HG03432 (cell line): ENCODE measurements at regions not wholly inside any gene's neighbourhood (a gene's known extent, or its start where the extent isn't known, plus 50 kb on each side); places are given as distances from the start of the nearest gene placed in this dataset.
"Not testable (repeated sequence)": the region's sequence is repeated elsewhere in the genome, so short reads cannot be mapped to it uniquely, and the experiment has no call there.

Experiments
- ATAC-seq: cut with Tn5 transposase; IDR thresholded peaks from one replicate; pipeline ENCODE4 v1.9.1; 2021; ENCODE audit warnings: mild to moderate bottlenecking, moderate library complexity; ENCODE audit not compliant: unreplicated experiment

- no peak for ATAC-seq
Measured at GRCh38 chr7:68694656-68695055, 903.6 kb upstream of the AUTS2 start.

- ATAC-seq: no peak
Measured at GRCh38 chr7:68697796-68698280, 900.4 kb upstream of the AUTS2 start.

- no peak for ATAC-seq
Measured at GRCh38 chr7:68699090-68699711, 899.1 kb upstream of the AUTS2 start.

- ATAC-seq: no peak
Measured at GRCh38 chr7:68700414-68700813, 897.9 kb upstream of the AUTS2 start.

- ATAC-seq: no peak
Measured at GRCh38 chr7:68706291-68706690, 892.0 kb upstream of the AUTS2 start.

GRCh38 chr7:68707159-68707558, 891.1 kb upstream of the AUTS2 start:
- ATAC-seq: no peak

GRCh38 chr7:68707958-68708357, 890.3 kb upstream of the AUTS2 start:
- no peak for ATAC-seq

GRCh38 chr7:68712956-68713495, 885.2 kb upstream of the AUTS2 start:
- ATAC-seq: no peak

- not testable (repeated sequence) for ATAC-seq
Measured at GRCh38 chr7:68714135-68714534, 884.1 kb upstream of the AUTS2 start.

GRCh38 chr7:68715907-68716306, 882.4 kb upstream of the AUTS2 start:
- ATAC-seq: no peak

- no peak for ATAC-seq
Measured at GRCh38 chr7:68717176-68717575, 881.1 kb upstream of the AUTS2 start.

GRCh38 chr7:68718097-68718551, 880.2 kb upstream of the AUTS2 start:
- ATAC-seq: no peak

- ATAC-seq: no peak
Measured at GRCh38 chr7:68720697-68721096, 877.6 kb upstream of the AUTS2 start.

- ATAC-seq: no peak
Measured at GRCh38 chr7:68722044-68722443, 876.2 kb upstream of the AUTS2 start.

GRCh38 chr7:68724965-68725364, 873.3 kb upstream of the AUTS2 start:
- ATAC-seq: no peak

- ATAC-seq: no peak
Measured at GRCh38 chr7:68725843-68726785, 872.2 kb upstream of the AUTS2 start.

- not testable (repeated sequence) for ATAC-seq
Measured at GRCh38 chr7:68728720-68729119, 869.6 kb upstream of the AUTS2 start.

- ATAC-seq: no peak
Measured at GRCh38 chr7:68729371-68729770, 868.9 kb upstream of the AUTS2 start.

- ATAC-seq: no peak
Measured at GRCh38 chr7:68730194-68730593, 868.1 kb upstream of the AUTS2 start.

GRCh38 chr7:68730964-68731363, 867.3 kb upstream of the AUTS2 start:
- ATAC-seq: no peak
